HEK293 (cell line): ENCODE measurements at regions not wholly inside any gene's neighbourhood (a gene's known extent, or its start where the extent isn't known, plus 50 kb on each side); places are given as distances from the start of the nearest gene placed in this dataset.

Experiments used
- CTCF ChIA-PET: fragments of 350-600 bp; formaldehyde crosslinking; extraction: SDS; loops from one replicate; lab custom pipeline; 2021; ENCODE audit warnings: antibody characterized with exemption; lab: Yijun Ruan, JAX
- POLR2A ChIA-PET: fragments of 300-600 bp; formaldehyde crosslinking; extraction: SDS; loops from one replicate; lab custom pipeline; 2020; ENCODE audit warnings: antibody characterized with exemption, inconsistent platforms; lab: Yijun Ruan, JAX
- H3K27ac ChIP-seq: fragments of 200-500 bp; sonication (Bioruptor generic); 2 replicates; pipeline ENCODE4 v1.5.1; 2014; ENCODE audit warnings: low read depth, low read length, control low read depth, inconsistent platforms; ENCODE audit errors: extremely low read depth
- H3K36me3 ChIP-seq, 2 experiments: fragments of 200-500 bp in 1 of 2; sonication (Bioruptor generic) in 1 of 2; 1 replicate in 1 of 2; 2 replicates in 1 of 2; pipeline ENCODE4 v1.5.1; 2014 to 2017; ENCODE audit warnings: inconsistent platforms in 2 of 2, low read length in 2 of 2; ENCODE audit not compliant: control insufficient read depth in 2 of 2, insufficient read depth in 1 of 2
- H3K4me1 ChIP-seq: fragments of 200-500 bp; sonication (Bioruptor generic); 2 replicates; pipeline ENCODE4 v1.5.1; 2014; ENCODE audit warnings: mild to moderate bottlenecking, low read length, inconsistent platforms; ENCODE audit not compliant: control insufficient read depth, insufficient read depth
- H3K4me3 ChIP-seq: 2 replicates; pipeline ENCODE4 v1.5.1; 2011; ENCODE audit warnings: low read depth, mild to moderate bottlenecking, control low read depth, low read length, moderate library complexity
- H3K9me3 ChIP-seq: fragments of 200-500 bp; sonication (Bioruptor generic); 2 replicates; pipeline ENCODE4 v1.5.1; 2014; ENCODE audit warnings: low read depth, low read length, inconsistent platforms; ENCODE audit not compliant: control insufficient read depth, insufficient read depth
- GFI1B ChIP-seq: fragments of 450-650 bp; formaldehyde crosslinking; IDR thresholded peaks from 2 replicates; pipeline ENCODE4 v1.5.1; 2016; ENCODE audit warnings: missing biosample characterization, missing genetic modification characterization
- MYNN ChIP-seq: fragments of 450-650 bp; formaldehyde crosslinking; IDR thresholded peaks from 2 replicates; pipeline ENCODE4 v1.5.1; 2016; ENCODE audit warnings: missing biosample characterization, missing genetic modification characterization, borderline replicate concordance
- SP3 ChIP-seq: fragments of 450-650 bp; formaldehyde crosslinking; IDR thresholded peaks from 2 replicates; pipeline ENCODE4 v1.5.1; 2016; ENCODE audit warnings: missing biosample characterization, missing genetic modification characterization
- ZNF121 ChIP-seq: fragments of 450-650 bp; formaldehyde crosslinking; IDR thresholded peaks from 2 replicates; pipeline ENCODE4 v1.5.1; 2016; ENCODE audit warnings: missing biosample characterization, missing genetic modification characterization
- ZNF157 ChIP-seq: fragments of 450-650 bp; formaldehyde crosslinking; IDR thresholded peaks from 2 replicates; pipeline ENCODE4 v1.5.1; 2016; ENCODE audit warnings: missing biosample characterization, missing genetic modification characterization
- ZNF416 ChIP-seq: fragments of 450-650 bp; formaldehyde crosslinking; IDR thresholded peaks from 2 replicates; pipeline ENCODE4 v1.5.1; 2016; ENCODE audit warnings: missing biosample characterization, missing genetic modification characterization
- ZNF426 ChIP-seq: fragments of 450-650 bp; formaldehyde crosslinking; IDR thresholded peaks from 2 replicates; pipeline ENCODE4 v1.5.1; 2017; ENCODE audit warnings: missing biosample characterization, missing genetic modification characterization, mild to moderate bottlenecking, inconsistent platforms, moderate library complexity
- ZNF433 ChIP-seq: fragments of 450-650 bp; formaldehyde crosslinking; IDR thresholded peaks from 2 replicates; pipeline ENCODE4 v1.5.1; 2016; ENCODE audit warnings: missing biosample characterization, missing genetic modification characterization, low read depth
- ZNF549 ChIP-seq: fragments of 450-650 bp; IDR thresholded peaks from 2 replicates; pipeline ENCODE4 v1.5.1; 2018; ENCODE audit warnings: missing biosample characterization, missing genetic modification characterization, mild to moderate bottlenecking, inconsistent platforms, moderate library complexity
- ZSCAN16 ChIP-seq: fragments of 450-650 bp; formaldehyde crosslinking; IDR thresholded peaks from 2 replicates; pipeline ENCODE4 v1.5.1; 2016; ENCODE audit warnings: missing biosample characterization, missing genetic modification characterization
- TF ChIP-seq, protein P1 (sequence below): fragments of 450-650 bp; formaldehyde crosslinking; IDR thresholded peaks from 2 replicates; pipeline ENCODE4 v1.5.1; 2016; ENCODE audit warnings: missing biosample characterization, missing genetic modification characterization
- TF ChIP-seq, protein P2 (sequence below): fragments of 450-650 bp; formaldehyde crosslinking; IDR thresholded peaks from 2 replicates; pipeline ENCODE4; 2016; ENCODE audit warnings: missing biosample characterization, missing genetic modification characterization
- TF ChIP-seq, protein P3 (sequence below): fragments of 450-650 bp; formaldehyde crosslinking; IDR thresholded peaks from 2 replicates; pipeline ENCODE4 v1.5.1; 2016; ENCODE audit warnings: missing biosample characterization, missing genetic modification characterization
- TF ChIP-seq, protein P4 (sequence below): fragments of 450-650 bp; formaldehyde crosslinking; IDR thresholded peaks from 2 replicates; pipeline ENCODE4 v1.5.1; 2016; ENCODE audit warnings: missing biosample characterization, missing genetic modification characterization

DNA sequence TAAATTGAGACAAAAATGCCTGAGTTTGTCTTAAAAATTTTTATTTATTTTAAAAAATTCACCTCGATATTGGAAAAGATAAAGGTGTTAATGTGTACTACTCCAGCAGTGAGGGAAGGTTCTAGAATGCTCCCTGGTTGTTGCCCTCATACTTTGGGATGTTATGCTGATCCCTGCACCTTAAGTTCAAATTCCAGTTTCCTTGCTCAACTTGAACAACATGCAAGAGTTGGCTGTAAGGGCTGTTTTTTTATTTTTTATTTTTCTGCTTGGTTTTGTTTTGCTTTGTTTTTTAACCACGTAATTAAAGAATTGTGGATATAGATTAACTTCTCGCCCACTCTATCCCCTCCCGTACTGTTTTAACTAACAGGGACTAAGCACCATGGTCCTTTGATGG is 158.7 kb upstream of the CITED2 start:
- no peaks in the 10 kb centered on the region for H3K4me1 ChIP-seq
- TF ChIP-seq, protein P1, sequence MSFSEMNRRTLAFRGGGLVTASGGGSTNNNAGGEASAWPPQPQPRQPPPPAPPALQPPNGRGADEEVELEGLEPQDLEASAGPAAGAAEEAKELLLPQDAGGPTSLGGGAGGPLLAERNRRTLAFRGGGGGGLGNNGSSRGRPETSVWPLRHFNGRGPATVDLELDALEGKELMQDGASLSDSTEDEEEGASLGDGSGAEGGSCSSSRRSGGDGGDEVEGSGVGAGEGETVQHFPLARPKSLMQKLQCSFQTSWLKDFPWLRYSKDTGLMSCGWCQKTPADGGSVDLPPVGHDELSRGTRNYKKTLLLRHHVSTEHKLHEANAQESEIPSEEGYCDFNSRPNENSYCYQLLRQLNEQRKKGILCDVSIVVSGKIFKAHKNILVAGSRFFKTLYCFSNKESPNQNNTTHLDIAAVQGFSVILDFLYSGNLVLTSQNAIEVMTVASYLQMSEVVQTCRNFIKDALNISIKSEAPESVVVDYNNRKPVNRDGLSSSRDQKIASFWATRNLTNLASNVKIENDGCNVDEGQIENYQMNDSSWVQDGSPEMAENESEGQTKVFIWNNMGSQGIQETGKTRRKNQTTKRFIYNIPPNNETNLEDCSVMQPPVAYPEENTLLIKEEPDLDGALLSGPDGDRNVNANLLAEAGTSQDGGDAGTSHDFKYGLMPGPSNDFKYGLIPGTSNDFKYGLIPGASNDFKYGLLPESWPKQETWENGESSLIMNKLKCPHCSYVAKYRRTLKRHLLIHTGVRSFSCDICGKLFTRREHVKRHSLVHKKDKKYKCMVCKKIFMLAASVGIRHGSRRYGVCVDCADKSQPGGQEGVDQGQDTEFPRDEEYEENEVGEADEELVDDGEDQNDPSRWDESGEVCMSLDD, result no peak
- TF ChIP-seq ZNF121 (no peak), ZNF157 (tag by site-specific recombination) (no peak)
- TF ChIP-seq, protein P2, sequence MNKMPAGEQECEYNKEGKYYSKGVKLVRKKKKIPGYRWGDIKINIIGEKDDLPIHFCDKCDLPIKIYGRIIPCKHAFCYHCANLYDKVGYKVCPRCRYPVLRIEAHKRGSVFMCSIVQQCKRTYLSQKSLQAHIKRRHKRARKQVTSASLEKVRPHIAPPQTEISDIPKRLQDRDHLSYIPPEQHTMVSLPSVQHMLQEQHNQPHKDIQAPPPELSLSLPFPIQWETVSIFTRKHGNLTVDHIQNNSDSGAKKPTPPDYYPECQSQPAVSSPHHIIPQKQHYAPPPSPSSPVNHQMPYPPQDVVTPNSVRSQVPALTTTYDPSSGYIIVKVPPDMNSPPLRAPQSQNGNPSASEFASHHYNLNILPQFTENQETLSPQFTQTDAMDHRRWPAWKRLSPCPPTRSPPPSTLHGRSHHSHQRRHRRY (tag by site-specific recombination), result no peak
- no peak overlapping the region for H3K27ac ChIP-seq
- POLR2A ChIA-PET, result no interaction called here
- H3K9me3 ChIP-seq, result no peaks in the 10 kb centered on the region
- no peak overlapping the region for H3K4me3 ChIP-seq
- CTCF ChIA-PET, result no interaction called here
- H3K36me3 ChIP-seq, result no peaks in the 10 kb centered on the region

DNA sequence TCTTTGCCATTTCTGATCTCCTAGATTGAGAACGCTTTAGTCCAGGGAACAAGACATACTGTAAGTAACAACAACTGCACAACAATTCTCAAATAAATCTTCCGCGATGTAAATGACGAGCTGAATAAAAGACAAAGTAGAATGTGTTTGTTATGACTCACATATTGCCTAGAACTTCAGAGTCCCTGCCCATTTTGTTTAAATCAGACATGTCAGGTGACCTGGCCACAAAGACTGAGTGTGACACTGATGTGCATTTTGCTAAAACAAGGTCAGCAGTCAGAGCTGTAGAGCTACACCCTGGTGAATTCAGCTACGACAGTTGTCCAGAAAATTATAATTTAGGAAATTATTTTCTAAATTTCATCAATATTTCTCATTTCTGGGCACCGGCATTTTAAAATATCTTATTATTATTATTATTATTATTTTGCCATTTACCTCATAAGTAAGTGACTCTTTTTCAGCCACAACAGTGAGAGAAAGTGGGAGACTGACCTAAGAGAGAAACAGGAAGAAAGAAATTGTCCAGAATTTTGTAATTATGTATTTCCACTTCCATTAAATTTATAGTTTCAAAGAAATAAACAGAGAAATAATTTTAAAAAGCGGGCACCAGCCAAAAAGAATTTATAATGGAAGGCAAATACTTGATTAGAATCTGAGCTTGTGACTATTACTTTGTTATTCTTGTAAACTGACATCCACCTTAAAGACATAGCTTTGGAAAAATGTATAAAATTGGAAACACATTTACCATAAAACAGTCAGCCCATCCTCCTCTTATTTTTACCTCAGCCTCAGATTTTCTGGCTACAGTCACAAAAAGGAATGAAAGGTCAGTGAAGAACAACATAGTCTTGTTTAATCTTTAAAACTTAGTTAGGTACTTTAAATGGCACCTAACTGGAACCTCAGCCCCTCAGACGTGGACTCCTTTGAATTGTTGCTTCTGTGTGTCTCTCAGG is 157.0 kb upstream of the CITED2 start:
- H3K9me3 ChIP-seq, result no peaks in the 10 kb centered on the region
- POLR2A ChIA-PET, result interaction anchor here (0.7 to 1.1 kb wide), 2 partner anchors 155 to 157 kb away, joined by 3 to 5 read pairs; partner anchors contain the start of gene CITED2
- CTCF ChIA-PET, result no interaction called here
- H3K4me1 ChIP-seq, result no peaks in the 10 kb centered on the region
- no peak overlapping the region for H3K4me3 ChIP-seq
- TF ChIP-seq ZNF433 (tag by site-specific recombination) (no peak), ZNF426 (tag by site-specific recombination) (no peak), GFI1B (tag by site-specific recombination) (no peak), ZSCAN16 (tag by site-specific recombination) (no peak), ZNF549 (tag by site-specific recombination) (no peak), ZNF416 (no peak), MYNN (tag by site-specific recombination) (no peak), SP3 (tag by site-specific recombination) (no peak)
- TF ChIP-seq, protein P3, sequence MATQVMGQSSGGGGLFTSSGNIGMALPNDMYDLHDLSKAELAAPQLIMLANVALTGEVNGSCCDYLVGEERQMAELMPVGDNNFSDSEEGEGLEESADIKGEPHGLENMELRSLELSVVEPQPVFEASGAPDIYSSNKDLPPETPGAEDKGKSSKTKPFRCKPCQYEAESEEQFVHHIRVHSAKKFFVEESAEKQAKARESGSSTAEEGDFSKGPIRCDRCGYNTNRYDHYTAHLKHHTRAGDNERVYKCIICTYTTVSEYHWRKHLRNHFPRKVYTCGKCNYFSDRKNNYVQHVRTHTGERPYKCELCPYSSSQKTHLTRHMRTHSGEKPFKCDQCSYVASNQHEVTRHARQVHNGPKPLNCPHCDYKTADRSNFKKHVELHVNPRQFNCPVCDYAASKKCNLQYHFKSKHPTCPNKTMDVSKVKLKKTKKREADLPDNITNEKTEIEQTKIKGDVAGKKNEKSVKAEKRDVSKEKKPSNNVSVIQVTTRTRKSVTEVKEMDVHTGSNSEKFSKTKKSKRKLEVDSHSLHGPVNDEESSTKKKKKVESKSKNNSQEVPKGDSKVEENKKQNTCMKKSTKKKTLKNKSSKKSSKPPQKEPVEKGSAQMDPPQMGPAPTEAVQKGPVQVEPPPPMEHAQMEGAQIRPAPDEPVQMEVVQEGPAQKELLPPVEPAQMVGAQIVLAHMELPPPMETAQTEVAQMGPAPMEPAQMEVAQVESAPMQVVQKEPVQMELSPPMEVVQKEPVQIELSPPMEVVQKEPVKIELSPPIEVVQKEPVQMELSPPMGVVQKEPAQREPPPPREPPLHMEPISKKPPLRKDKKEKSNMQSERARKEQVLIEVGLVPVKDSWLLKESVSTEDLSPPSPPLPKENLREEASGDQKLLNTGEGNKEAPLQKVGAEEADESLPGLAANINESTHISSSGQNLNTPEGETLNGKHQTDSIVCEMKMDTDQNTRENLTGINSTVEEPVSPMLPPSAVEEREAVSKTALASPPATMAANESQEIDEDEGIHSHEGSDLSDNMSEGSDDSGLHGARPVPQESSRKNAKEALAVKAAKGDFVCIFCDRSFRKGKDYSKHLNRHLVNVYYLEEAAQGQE (tag by site-specific recombination), result no peak
- TF ChIP-seq, protein P4, sequence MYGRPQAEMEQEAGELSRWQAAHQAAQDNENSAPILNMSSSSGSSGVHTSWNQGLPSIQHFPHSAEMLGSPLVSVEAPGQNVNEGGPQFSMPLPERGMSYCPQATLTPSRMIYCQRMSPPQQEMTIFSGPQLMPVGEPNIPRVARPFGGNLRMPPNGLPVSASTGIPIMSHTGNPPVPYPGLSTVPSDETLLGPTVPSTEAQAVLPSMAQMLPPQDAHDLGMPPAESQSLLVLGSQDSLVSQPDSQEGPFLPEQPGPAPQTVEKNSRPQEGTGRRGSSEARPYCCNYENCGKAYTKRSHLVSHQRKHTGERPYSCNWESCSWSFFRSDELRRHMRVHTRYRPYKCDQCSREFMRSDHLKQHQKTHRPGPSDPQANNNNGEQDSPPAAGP, result no peak
- H3K27ac ChIP-seq, result no peak overlapping the region
- no peaks in the 10 kb centered on the region for H3K36me3 ChIP-seq
